GM21576 (cell line): ENCODE measurements at regions not wholly inside any gene's neighbourhood (a gene's known extent, or its start where the extent isn't known, plus 50 kb on each side); places are given as distances from the start of the nearest gene placed in this dataset.
"Not testable (repeated sequence)": the region's sequence is repeated elsewhere in the genome, so short reads cannot be mapped to it uniquely, and the experiment has no call there.

Source experiments
- ATAC-seq: cut with Tn5 transposase; IDR thresholded peaks from one replicate; pipeline ENCODE4 v1.9.1; 2021; ENCODE audit warnings: mild to moderate bottlenecking, moderate library complexity; ENCODE audit not compliant: unreplicated experiment

DNA sequence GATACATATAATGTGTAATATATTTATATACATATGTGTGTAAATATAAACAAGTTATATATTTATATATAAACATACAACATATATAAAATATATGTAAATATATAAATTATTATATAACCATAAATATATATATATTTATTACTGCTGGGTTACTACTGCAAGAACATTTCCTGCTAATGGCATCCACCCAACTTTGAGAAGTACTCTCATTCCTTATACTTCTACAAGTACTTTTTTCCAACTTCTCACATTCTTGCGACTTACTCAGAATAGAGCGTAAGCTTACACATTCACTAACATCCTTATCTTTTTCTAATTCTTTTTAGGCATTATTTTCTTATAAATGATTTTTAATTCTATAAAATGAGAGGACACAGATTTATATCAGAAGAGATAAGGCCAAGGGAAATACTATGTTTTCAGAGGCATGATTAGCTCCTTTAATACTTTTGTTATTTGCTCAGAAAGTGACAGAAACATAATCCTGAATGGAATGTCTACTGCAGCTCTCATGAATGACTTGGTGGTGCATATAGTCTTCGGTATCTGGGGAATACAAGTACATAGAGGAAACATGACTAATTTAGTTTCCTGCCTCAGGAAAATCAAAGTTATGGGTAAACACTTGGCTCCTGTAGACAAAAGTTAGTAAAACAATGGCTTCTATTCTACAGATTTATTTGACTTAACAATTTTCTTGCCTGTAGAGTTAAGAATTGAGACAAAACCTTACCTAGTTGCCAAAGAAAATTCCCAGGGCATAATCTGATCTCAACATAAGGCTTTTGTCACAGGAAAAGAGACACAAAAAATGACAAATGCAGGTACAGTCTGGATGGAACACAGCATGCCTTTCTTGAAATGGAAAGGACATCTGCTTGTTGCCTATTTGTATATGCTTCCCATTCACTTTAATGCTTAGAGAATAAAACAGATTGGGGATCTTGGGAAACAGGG is 453.9 kb downstream of the SQOR start:
- no peak for ATAC-seq

DNA sequence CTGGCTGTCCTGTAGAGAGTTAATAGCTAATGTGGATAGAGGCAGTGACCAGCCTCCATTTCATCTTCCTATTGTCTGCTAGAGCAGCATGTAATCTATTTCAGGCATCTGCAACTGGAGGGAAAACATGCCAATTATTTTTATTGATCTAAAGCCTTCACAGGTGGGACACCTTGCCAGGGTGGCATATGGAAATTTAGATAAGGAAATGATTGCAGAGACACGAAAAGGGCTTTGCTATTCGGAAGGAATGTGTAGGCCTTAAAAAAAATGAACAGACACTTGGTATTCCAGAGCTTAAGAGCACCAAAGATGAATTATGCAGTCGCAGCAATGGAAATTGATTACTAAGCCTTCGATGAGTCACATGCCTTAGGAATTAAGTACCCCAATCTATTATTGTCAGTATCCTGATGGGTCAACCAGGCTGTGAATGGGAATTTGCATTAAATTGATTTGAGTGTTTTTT is 454.7 kb downstream of the SQOR start:
- ATAC-seq = no peak

DNA sequence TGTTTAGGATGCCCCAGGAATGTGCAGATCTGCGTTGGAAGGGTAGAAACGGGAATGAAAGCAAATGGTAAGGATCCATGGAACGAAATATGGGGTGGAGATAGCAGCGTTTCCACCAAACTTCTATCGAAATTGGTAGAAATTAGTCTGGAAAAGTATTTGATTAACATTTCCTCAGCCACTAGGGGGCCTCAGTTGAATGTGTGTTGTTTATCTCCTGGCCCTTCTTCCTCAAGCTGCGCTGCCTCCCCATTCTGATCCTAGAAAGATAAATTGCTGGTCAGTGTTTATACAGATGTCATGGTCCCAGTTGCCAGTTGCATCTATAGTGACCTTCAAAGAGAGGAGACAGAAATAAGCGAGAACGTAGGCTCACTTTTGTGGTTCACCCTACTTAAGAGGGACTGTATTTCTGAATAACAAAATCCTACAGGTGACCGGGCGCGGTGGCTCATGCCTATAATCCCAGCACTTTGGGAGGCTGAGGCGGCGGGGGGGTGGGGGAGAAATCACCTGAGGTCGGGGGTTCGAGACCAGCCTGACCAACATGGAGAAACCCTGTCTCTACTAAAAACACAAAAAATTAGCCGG is 457.1 kb downstream of the SQOR start:
- no peak for ATAC-seq

DNA sequence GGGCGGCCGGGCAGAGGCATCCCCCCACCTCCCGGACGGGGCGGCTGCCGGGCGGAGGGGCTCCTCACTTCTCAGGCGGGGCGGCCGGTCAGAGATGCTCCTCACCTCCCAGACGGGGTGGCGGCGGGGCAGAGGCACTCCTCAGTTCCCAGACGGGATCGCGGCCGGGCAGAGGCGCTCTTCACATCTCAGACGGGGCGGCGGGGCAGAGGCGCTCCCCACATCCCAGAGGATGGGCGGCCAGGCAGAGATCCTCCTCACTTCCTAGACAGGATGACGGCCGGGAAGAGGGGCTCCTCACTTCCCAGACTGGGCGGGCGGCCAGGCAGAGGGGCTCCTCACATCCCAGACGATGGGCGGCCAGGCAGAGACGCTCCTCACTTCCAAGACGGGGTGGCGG is 463.2 kb downstream of the SQOR start:
- not testable (repeated sequence) for ATAC-seq

- no peak for ATAC-seq
Measured at GRCh38 chr15:46110755-46111154, 475.9 kb downstream of the SQOR start.

- ATAC-seq = no peak
Measured at GRCh38 chr15:46111730-46112129, 476.9 kb downstream of the SQOR start.

DNA sequence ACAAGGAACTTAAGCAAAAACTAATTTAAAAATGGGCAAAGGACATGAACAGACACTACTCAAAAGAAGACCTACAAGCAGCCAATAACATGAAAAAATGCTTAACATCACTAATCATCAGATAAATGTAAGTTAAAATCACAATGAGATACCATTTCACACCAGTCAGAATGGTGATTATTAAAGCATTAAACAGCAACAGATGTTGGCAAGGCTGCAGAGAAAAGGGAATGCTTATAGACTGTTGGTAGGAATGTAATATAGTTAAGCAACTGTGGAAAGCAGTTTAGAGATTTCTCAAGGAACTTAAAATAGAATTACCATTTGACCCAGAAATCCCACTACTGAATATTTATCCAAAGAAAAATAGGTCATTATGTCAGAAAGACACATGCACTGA is 482.2 kb downstream of the SQOR start:
- ATAC-seq = no peak

DNA sequence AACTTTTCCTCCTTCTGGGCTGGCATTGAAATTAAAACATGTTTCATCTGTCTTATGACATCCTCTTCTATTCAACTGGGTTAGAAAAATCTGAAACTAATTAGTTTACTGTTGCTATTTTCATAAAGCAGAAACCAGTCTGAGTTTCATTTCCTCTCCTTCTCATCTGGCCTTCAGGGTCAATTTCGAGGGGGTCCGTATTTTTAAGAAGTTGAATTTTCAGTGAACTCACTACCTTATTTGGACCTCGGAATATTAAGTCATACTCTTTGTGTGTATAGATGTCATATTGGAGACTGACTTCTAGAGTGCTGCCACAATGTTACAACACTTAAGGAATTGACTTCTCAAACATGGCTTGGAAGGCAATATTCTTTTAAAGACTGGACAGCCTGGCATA is 485.9 kb downstream of the SQOR start:
- ATAC-seq = no peak

DNA sequence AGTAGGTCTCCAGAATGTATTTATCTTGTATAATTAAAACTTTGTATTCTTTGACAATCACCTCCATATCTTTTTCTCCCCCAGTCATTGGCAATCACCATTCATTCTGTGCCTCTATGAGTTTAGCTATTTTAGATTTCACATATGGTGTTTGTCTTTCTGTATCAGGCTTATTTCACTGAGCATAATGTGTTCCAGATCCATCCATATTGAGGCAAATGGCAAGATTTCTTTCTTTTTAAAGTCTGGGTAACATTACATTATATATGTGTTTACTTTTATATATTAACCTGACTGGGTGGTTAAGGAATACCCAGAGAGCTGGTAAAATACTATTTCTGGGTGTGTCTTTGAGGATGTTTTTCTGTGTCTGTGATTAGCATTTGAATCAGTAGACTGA is 486.6 kb downstream of the SQOR start:
- no peak for ATAC-seq

- no peak for ATAC-seq
Measured at GRCh38 chr15:46126581-46126980, 491.8 kb downstream of the SQOR start.

- no peak for ATAC-seq
Measured at GRCh38 chr15:46127361-46127874, 492.6 kb downstream of the SQOR start.

DNA sequence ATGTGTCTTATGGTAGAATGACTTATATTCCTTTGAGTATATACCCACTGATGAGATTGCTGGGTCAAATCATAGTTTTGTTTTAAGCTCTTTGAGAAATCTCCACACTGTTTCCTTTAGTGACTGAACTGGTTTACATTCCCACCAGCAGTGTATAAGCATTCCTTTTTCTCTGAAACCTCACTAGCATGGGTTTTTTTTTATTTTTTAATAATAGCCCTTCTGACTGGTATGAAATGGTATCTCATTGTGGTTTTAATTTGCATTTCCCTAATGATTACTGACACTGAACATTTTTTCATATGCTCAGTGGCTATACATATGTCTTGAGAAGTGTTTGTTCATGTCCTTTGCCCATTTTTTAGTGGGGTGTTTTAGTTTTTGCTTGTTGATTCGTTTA is 494.3 kb downstream of the SQOR start:
- no peak for ATAC-seq

GRCh38 chr15:46131876-46132275 is 497.0 kb downstream of the SQOR start:
- ATAC-seq = no peak

DNA sequence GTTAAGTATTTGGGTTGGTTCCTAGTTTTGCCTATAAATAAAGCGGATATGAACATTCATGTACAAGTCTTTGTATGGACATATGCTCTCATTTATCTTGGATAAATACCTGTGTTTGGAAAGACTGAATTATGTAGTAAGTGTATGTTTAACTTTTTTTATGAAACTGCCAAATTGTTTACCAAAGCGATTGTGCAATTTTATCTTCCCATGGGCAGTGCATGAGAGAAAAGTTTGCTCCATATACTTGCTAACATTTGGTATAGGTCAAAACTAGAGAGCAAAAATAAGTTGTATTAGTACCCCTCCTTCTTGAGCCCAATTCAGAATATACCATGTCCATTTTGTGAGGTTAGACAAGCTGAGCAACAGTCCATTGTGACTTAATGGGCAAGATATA is 502.6 kb downstream of the SQOR start:
- ATAC-seq = no peak

DNA sequence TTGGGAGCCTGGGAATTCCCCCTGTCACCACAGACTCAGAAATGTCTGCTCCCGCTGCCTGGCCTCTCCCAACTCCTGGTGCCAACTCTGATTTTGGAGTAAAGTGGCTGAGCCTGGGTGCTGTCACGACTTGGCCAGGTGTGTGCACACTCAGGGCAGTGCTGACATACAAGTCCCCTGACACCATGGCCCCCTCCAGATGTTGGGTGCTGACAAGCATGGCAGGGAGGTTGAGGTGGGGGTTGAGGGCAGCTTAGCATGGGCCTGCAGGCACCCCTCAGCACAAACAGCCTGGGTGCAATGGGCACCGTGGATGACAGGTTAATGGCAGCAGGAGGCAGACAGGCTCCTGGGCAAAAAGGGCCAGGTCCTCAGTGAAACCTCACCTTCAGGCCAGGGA is 511.2 kb downstream of the SQOR start:
- no peak for ATAC-seq

DNA sequence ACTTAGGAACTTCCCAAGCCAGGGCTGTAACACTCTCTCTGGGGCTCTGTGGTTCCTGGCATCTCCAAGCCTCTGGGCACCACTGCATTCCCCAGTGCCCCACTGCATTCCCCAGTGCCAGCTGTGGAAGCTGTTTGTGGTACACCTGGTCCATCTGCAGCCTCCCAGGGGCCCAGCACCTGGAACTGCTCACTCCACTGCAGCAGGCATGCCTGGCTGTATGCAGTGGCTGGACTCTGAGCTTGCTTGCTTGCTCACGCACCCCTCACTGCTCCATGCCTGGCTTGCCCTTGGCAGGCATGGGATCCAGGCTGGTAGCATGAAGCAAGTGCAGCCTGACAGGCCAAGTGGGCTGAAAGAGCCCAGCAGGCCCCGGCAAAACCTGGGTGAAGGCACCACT is 512.1 kb downstream of the SQOR start:
- ATAC-seq = no peak

DNA sequence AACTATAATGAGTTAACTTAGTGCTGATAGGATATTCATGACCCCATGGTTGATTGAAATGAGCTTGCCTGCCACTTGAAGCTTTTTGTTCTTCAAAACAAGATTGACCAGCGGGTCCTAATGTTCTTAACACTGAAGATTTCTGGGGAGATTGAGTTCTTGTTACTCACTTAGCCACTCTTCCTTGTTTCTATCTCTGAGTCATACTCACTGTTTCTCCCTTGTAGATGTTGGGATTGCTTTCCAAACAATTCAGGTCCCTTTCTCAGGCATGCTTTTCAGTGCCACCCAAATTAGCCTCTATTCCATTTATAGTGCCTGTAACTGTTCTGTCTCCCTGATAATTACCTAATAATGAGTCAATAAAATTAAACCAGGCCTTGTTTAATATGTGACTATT is 517.0 kb downstream of the SQOR start:
- ATAC-seq = no peak

DNA sequence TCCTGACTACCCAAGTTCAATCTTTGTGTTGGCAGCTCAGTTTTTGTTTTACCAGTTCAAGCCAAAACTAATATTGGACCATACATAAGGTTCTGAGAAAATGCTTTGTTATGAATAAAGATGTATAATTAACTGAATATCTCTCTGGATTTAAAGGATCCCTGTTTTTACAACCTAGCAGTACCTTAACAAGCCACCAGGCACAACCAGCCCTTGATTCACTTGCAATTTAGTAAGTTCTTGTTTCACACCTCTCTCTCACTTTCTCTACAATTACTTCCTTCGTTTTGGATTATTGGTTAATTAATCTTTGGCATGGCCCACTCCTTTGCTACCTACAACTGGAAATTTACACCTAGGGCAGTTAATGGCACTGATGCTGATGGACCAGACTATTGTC is 531.9 kb downstream of the SQOR start:
- no peak for ATAC-seq

- no peak for ATAC-seq
Measured at GRCh38 chr15:46170326-46170725, 535.5 kb downstream of the SQOR start.

GRCh38 chr15:46174122-46174521 is 539.3 kb downstream of the SQOR start:
- no peak for ATAC-seq

GRCh38 chr15:46177219-46177618 is 542.4 kb downstream of the SQOR start:
- ATAC-seq = no peak

GRCh38 chr15:46178138-46178537 is 543.3 kb downstream of the SQOR start:
- no peak for ATAC-seq
